ENCODE measurements at regions not wholly inside any gene's neighbourhood (a gene's known extent, or its start where the extent isn't known, plus 50 kb on each side); places are given as distances from the start of the nearest gene placed in this dataset.

DNA sequence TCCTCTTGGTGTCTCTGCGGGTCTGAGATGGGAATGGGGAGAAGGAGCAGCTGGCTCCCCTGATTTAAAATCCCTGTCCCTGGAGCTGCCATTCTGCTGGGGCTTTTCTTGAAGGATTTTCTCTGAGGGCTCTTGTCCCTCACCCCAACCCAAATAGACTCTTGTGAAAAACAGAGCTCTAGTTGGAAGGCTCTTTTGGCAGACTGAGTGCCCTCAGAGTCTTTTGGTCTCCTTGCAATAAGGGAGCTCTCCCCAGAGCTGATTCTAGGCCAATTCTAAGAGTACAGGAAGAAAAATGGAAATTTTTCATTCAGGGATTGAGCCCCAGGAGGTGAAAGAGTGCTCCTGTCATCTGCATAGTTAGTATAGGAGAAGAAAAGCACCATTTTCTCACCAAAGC lies 238.3 kb downstream of the COG6 start:
- no peak overlapping the region for H3K4me2 ChIP-seq
- TF ChIP-seq, protein P1, sequence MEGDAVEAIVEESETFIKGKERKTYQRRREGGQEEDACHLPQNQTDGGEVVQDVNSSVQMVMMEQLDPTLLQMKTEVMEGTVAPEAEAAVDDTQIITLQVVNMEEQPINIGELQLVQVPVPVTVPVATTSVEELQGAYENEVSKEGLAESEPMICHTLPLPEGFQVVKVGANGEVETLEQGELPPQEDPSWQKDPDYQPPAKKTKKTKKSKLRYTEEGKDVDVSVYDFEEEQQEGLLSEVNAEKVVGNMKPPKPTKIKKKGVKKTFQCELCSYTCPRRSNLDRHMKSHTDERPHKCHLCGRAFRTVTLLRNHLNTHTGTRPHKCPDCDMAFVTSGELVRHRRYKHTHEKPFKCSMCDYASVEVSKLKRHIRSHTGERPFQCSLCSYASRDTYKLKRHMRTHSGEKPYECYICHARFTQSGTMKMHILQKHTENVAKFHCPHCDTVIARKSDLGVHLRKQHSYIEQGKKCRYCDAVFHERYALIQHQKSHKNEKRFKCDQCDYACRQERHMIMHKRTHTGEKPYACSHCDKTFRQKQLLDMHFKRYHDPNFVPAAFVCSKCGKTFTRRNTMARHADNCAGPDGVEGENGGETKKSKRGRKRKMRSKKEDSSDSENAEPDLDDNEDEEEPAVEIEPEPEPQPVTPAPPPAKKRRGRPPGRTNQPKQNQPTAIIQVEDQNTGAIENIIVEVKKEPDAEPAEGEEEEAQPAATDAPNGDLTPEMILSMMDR (IDR thresholded peaks at IDR 0.05): no peak
- no peak for TF ChIP-seq EZH2phosphoT487 (IDR thresholded peaks at IDR 0.05)
- TF ChIP-seq EZH2 (IDR thresholded peaks at IDR 0.05): no peak
- no peak for DNase-seq (ENCODE audit: low spot score)
- Mint-ChIP-seq H3K27me3 (ENCODE audit: insufficient read depth, low read depth) (peaks cover 3% of the 10 kb centered on the region), H3K4me3 (no peak overlapping the region), H3K4me1 (no peaks in the 10 kb centered on the region), H3K27ac (no peak overlapping the region), H3K9me3 (peaks cover 2% of the 10 kb centered on the region), H3K36me3 (no peaks in the 10 kb centered on the region)
- H3K4me1 ChIP-seq: no peaks in the 10 kb centered on the region
- no peaks in the 10 kb centered on the region for H3K27me3 ChIP-seq
- no peak overlapping the region for H3K27ac ChIP-seq
- no peaks in the 10 kb centered on the region for H3K79me2 ChIP-seq (ENCODE audit: low read depth)
- H3K4me3 ChIP-seq: no peak overlapping the region
- no peaks in the 10 kb centered on the region for H3K9me3 ChIP-seq (ENCODE audit: low read depth)
- H3F3A ChIP-seq (ENCODE audit: low read depth): no peaks in the 10 kb centered on the region
- no peaks in the 10 kb centered on the region for H4K20me1 ChIP-seq (ENCODE audit: low read depth)
- H2AFZ ChIP-seq (replicated peaks): no peak overlapping the region
- no peaks in the 10 kb centered on the region for H3K36me3 ChIP-seq
- H3K9ac ChIP-seq: no peak overlapping the region

DNA sequence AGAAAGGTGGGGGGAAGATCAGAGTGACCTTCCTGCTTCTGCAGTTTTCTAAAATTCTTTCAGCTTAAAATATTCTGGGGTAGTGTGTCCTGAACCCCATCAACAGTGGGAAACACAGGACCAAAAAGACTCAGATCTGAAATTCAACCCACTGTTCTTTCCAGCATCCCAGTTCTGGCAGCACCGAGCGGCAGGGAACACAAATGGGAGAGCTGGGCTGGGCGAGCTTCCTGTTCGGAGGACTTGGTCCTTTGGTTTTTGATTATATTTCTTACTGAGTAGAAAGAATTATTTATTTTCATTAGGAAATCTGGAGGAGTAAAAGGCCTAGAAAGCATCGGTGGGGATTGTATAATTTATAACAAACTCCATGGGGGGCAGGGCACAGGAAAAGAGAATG lies 239.1 kb downstream of the COG6 start:
- no peaks in the 10 kb centered on the region for H4K20me1 ChIP-seq (ENCODE audit: low read depth)
- H3K79me2 ChIP-seq (ENCODE audit: low read depth): no peaks in the 10 kb centered on the region
- H3K4me2 ChIP-seq: no peak overlapping the region
- Mint-ChIP-seq H3K27ac (no peak overlapping the region), H3K4me3 (no peak overlapping the region), H3K9me3 (peaks cover 2% of the 10 kb centered on the region), H3K27me3 (ENCODE audit: insufficient read depth, low read depth) (peaks cover 3% of the 10 kb centered on the region), H3K36me3 (no peaks in the 10 kb centered on the region), H3K4me1 (no peaks in the 10 kb centered on the region)
- no peak overlapping the region for H2AFZ ChIP-seq (replicated peaks)
- H3K4me3 ChIP-seq: no peak overlapping the region
- no peaks in the 10 kb centered on the region for H3K9me3 ChIP-seq (ENCODE audit: low read depth)
- H3K9ac ChIP-seq: no peak overlapping the region
- H3F3A ChIP-seq (ENCODE audit: low read depth): no peaks in the 10 kb centered on the region
- TF ChIP-seq EZH2 (IDR thresholded peaks at IDR 0.05): no peak
- H3K27me3 ChIP-seq: no peaks in the 10 kb centered on the region
- H3K27ac ChIP-seq: no peak overlapping the region
- DNase-seq (ENCODE audit: low spot score): no peak
- no peaks in the 10 kb centered on the region for H3K36me3 ChIP-seq
- H3K4me1 ChIP-seq: no peaks in the 10 kb centered on the region

DNA sequence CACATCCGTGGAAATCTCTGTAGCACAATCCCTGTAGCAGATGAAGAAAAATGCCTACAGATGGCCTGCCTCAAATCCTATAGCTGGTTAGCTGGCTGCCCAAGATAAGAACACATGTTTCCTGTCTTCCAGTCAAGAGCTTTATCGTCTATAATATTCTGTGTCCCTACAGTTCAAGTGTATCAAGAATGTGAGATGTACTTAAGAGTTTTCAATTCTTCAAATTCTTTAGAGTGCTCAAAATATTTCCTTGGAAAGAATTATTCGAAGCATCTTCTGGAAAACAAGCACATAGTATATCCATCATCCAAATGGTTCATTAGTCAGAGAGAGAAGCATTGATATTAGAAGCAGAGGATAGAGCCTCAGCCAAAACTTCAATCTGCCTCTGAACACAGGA lies 239.8 kb downstream of the COG6 start:
- H3K9me3 Mint-ChIP-seq: peaks cover 2% of the 10 kb centered on the region
- no peak overlapping the region for H3K27ac Mint-ChIP-seq
- no peaks in the 10 kb centered on the region for H3F3A ChIP-seq (ENCODE audit: low read depth)

DNA sequence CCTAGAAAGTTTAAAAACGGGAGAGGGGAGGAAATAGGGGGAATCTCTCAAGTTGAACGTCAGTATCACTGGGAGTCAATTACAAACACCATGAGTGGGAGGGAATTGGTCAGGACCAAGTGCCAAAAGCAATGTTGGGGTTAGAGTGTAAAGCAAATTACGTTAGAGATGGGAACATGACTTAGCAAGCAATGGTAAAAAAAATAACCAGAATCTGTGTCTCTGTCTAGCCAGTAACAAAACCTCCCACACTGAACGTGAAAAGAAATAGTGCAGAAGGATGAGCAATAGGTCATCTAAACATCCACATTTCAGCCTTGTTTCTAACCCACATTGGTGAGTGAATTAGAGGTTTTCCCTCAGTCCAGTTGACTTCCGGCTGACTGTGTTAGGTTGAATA lies 242.2 kb downstream of the COG6 start:
- Mint-ChIP-seq H3K4me1 (peaks cover 5% of the 10 kb centered on the region), H3K9me3 (peaks cover 2% of the 10 kb centered on the region), H3K27ac (no peak overlapping the region), H3K36me3 (no peaks in the 10 kb centered on the region), H3K4me3 (no peak overlapping the region), H3K27me3 (ENCODE audit: insufficient read depth, low read depth) (peaks cover 3% of the 10 kb centered on the region)
- TF ChIP-seq EZH2phosphoT487 (IDR thresholded peaks at IDR 0.05): no peak
- no peak for DNase-seq (ENCODE audit: low spot score)
- Histone ChIP-seq H3K4me1 (no peaks in the 10 kb centered on the region), H2AFZ (replicated peaks) (no peak overlapping the region), H3K4me2 (no peak overlapping the region), H3K27ac (no peak overlapping the region), H3K9me3 (ENCODE audit: low read depth) (no peaks in the 10 kb centered on the region), H3K27me3 (no peaks in the 10 kb centered on the region), H3K4me3 (no peak overlapping the region), H4K20me1 (ENCODE audit: low read depth) (no peaks in the 10 kb centered on the region), H3F3A (ENCODE audit: low read depth) (no peaks in the 10 kb centered on the region), H3K9ac (no peak overlapping the region), H3K79me2 (ENCODE audit: low read depth) (no peaks in the 10 kb centered on the region), H3K36me3 (no peaks in the 10 kb centered on the region)

More for the DNA sequence above, 239.8 kb downstream of the COG6 start:
- no peak overlapping the region for H3K4me3 ChIP-seq
- no peak overlapping the region for H2AFZ ChIP-seq (replicated peaks)
- H3K9ac ChIP-seq: no peak overlapping the region
- H3K36me3 Mint-ChIP-seq: no peaks in the 10 kb centered on the region
- H3K4me2 ChIP-seq: no peak overlapping the region
- no peak overlapping the region for H3K27ac ChIP-seq
- H3K9me3 ChIP-seq (ENCODE audit: low read depth): no peaks in the 10 kb centered on the region
- DNase-seq (ENCODE audit: low spot score): no peak
- peaks cover 3% of the 10 kb centered on the region for H3K27me3 Mint-ChIP-seq (ENCODE audit: insufficient read depth, low read depth)
- TF ChIP-seq EZH2 (IDR thresholded peaks at IDR 0.05) (no peak), EZH2phosphoT487 (IDR thresholded peaks at IDR 0.05) (no peak)
- no peaks in the 10 kb centered on the region for H4K20me1 ChIP-seq (ENCODE audit: low read depth)
- no peak overlapping the region for H3K4me3 Mint-ChIP-seq
- H3K4me1 Mint-ChIP-seq: peaks cover under 1% of the 10 kb centered on the region
- H3K79me2 ChIP-seq (ENCODE audit: low read depth): no peaks in the 10 kb centered on the region
- no peaks in the 10 kb centered on the region for H3K27me3 ChIP-seq
- no peaks in the 10 kb centered on the region for H3K4me1 ChIP-seq
- no peaks in the 10 kb centered on the region for H3K36me3 ChIP-seq

DNA sequence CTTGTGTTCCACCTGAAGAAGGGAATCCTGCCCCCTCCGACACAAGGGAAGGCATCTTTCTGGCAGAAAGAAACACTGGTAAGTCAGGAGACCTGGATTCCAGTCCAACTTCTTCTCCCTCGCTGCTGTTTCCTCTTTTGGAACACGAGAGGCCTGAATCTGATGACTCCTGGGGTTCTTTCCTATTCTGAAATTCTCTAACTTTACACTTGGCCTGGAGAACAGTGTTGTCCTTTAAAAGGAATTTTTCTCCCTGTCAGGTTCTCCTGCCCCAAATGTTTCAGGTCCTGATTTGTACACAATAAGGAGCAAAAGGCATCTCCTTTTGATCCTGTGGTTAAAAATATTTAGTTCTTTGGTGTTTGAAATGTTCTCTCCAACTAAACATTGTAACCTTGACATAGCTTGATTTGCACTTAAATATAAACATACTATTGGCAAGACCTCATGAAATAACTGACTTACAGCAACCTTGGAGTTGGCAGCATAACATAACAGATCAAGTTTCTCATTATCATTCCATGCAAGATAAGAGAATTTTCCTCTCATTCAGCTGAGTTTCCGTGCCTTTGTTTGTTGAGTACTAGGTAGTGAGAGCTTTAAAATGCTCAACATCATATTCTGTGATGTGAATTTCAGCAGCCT lies 244.8 kb downstream of the COG6 start:
- Histone ChIP-seq H3K27ac (no peak overlapping the region), H3K4me2 (no peak overlapping the region), H3K4me1 (no peaks in the 10 kb centered on the region), H4K20me1 (ENCODE audit: low read depth) (no peaks in the 10 kb centered on the region), H3K9me3 (ENCODE audit: low read depth) (no peaks in the 10 kb centered on the region), H3K9ac (no peak overlapping the region), H3K27me3 (no peaks in the 10 kb centered on the region), H3K79me2 (ENCODE audit: low read depth) (no peaks in the 10 kb centered on the region), H3F3A (ENCODE audit: low read depth) (no peaks in the 10 kb centered on the region), H3K4me3 (no peak overlapping the region), H3K36me3 (no peaks in the 10 kb centered on the region), H2AFZ (replicated peaks) (no peak overlapping the region)
- Mint-ChIP-seq H3K4me3 (no peak overlapping the region), H3K27me3 (ENCODE audit: insufficient read depth, low read depth) (no peaks in the 10 kb centered on the region), H3K27ac (no peak overlapping the region), H3K4me1 (peaks cover 5% of the 10 kb centered on the region), H3K9me3 (no peaks in the 10 kb centered on the region), H3K36me3 (no peaks in the 10 kb centered on the region)
- TF ChIP-seq, protein P1 (IDR thresholded peaks at IDR 0.05): no peak
- TF ChIP-seq EZH2 (IDR thresholded peaks at IDR 0.05) (no peak), EZH2phosphoT487 (IDR thresholded peaks at IDR 0.05) (no peak)
- no peak for DNase-seq (ENCODE audit: low spot score)
